Epithelial cell of proximal tubule (primary cell): ENCODE measurements at regions not wholly inside any gene's neighbourhood (a gene's known extent, or its start where the extent isn't known, plus 50 kb on each side); places are given as distances from the start of the nearest gene placed in this dataset.

Source experiments
- DNase-seq: peaks from one replicate; pipeline ENCODE4 v3.0.0-alpha.2; 2011; ENCODE audit warnings: low read depth
- H3K4me3 ChIP-seq: 2 replicates; pipeline ENCODE4 v1.5.1; 2011; ENCODE audit warnings: low read depth, mild to moderate bottlenecking, low read length
- TF ChIP-seq, protein P1 (sequence below): conservative IDR thresholded peaks from 2 replicates; pipeline ENCODE4 v1.5.1; 2012; ENCODE audit warnings: low read depth, mild to moderate bottlenecking, low read length

DNA sequence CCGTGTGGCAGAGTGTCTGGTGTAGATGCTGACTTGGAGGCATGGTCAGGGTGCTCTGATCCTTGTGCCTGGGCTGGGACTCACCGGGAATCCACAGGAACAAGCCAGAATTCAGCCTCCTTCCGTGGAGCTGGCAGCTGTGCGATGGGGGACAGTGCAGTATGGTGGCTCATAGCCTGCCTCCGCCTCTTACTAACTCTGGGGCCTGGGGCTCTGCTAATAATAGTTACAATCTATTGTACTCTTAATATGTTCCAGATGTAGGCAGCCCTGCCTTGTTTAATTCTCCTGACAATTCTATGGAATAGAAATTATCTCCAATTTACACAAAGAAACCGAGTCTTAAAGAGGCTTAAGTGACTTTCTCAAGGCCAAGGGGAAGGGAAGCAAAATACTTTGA lies 77.6 kb downstream of the PCDH1 start:
- TF ChIP-seq, protein P1, sequence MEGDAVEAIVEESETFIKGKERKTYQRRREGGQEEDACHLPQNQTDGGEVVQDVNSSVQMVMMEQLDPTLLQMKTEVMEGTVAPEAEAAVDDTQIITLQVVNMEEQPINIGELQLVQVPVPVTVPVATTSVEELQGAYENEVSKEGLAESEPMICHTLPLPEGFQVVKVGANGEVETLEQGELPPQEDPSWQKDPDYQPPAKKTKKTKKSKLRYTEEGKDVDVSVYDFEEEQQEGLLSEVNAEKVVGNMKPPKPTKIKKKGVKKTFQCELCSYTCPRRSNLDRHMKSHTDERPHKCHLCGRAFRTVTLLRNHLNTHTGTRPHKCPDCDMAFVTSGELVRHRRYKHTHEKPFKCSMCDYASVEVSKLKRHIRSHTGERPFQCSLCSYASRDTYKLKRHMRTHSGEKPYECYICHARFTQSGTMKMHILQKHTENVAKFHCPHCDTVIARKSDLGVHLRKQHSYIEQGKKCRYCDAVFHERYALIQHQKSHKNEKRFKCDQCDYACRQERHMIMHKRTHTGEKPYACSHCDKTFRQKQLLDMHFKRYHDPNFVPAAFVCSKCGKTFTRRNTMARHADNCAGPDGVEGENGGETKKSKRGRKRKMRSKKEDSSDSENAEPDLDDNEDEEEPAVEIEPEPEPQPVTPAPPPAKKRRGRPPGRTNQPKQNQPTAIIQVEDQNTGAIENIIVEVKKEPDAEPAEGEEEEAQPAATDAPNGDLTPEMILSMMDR = no peak
- no peak for DNase-seq
- no peak overlapping the region for H3K4me3 ChIP-seq

DNA sequence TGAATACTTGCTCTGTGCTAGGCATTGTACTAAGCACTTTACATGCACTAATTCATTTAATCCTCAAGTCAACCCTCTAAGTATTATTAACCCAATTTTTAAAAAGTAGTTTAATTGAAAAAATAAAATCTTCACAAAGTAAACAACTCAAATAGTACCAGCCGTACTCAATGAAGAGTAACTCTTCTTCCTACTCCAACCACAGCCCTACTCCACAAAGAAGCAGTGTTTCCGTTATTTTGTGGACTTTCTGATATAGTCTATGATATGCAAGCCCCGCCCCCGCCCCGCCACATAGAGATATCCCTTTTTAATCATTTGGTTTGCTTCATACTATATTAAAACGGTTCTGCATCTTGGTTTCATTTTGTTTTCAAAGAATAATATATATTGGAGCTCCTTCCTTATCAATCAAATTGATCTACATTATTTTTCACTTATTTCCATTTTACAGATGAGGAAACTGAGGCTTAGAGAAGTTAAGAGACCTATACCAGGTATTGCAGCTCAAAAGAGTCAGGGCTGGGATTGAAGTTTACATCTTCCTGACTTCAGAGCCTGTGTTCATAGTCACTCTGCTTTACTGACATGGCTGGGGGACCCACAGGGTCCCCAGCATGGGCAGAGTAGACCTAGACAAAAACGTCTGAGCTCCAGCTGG lies 78.6 kb downstream of the PCDH1 start:
- DNase-seq = no peak
- no peak overlapping the region for H3K4me3 ChIP-seq
- TF ChIP-seq, protein P1 = no peak

DNA sequence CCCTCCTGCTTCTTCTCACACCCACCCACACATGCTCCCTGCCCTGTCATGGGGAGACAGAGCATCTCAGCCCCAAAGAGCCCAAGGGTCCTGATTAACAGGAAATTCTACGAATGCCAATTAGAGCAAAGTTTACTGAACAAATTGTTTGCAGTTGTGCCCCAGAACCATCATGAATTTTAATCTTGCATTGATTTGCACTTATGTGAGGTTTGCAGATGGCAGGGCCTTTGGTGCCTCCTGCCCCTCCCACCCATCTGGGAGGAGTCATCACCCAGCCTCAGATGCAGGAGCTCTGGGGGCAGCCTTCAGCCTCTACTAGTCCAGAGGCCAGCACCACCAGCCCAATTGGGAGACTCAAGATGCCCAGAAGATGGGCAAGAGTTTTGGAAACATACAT lies 80.8 kb downstream of the PCDH1 start:
- H3K4me3 ChIP-seq = no peak overlapping the region

DNA sequence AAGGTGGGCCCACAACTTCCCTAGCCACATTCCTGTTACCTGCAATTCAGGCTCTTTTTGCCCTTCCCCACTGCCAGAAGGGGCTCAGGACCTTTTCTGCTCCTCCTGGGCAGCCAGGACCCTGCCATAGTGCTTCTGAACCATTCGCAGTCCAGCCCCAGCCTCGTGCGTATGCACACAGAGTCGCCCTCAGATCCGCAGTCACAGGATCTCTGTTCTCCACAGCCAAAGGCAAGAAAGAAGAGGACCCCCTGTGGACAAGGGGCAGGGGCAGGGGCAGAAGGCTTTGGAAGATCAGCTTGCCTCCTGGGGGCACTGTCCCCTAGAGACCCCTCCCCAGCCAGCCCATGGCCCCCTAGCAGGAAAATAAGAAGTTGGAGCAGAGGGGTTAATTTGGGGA lies 82.8 kb downstream of the PCDH1 start:
- no peak overlapping the region for H3K4me3 ChIP-seq
- TF ChIP-seq, protein P1 = no peak
- no peak for DNase-seq

More for the DNA sequence above, 80.8 kb downstream of the PCDH1 start:
- no peak for DNase-seq
- TF ChIP-seq, protein P1 = no peak

DNA sequence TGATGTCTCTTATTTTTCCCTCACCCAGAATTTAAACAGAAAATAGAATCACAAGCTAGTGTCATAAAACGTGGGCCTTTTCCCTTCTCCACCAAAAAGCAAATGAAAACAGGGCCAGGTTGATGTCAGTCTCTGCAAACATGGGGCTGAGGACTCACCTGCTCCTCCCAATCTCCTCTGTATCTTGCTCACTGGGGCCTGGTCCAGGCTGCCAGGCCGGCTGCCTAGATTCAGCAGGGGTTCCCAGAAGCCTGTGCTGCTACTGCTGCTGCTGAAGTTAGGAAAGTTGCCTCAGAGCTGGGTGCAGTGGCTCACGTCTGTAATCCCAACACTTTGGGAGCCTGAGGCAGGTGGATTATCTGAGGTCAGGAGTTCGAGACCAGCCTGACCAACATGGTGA lies 84.3 kb downstream of the PCDH1 start:
- H3K4me3 ChIP-seq = no peak overlapping the region
- TF ChIP-seq, protein P1 = no peak
- no peak for DNase-seq

DNA sequence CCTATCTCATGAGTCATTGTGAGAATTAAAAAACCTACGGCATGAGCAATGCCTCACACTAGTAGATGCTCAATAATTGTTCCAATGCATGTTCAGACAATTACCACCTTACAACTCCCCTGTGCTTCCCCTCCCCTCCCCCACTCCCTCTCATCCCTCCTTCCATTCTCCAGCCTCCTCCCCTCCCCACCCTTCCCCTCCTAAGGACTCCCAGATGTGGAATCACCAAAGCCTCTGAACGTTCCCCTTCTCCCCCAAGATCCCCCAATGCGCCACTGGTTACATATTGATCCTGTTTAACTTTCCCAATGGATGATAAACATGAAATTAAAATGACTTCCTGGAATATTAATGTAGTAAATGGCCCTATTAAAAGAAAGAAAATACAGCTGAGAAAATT lies 84.8 kb downstream of the PCDH1 start:
- no peak overlapping the region for H3K4me3 ChIP-seq
- no peak for DNase-seq
- TF ChIP-seq, protein P1 = no peak

DNA sequence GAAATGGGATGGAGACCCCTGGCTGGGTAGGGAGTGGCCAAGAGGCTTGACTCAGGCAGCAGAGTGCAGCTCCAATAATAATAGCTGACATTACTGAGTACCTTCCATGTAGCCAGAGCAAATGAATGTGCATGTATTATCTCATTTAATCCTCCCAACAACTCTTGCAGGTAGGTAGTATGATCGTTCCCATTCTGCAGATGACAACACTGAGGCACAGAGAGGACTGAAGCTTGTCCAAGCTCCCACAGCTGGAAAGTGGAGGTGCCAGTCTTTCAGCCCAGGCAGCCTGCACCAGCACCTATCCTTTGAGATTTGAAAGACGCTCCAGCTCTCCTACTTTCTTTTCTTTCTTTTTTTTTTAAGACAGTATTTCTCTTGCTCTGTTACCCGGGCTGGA lies 87.6 kb downstream of the PCDH1 start:
- TF ChIP-seq, protein P1 = no peak
- no peak for DNase-seq
- no peak overlapping the region for H3K4me3 ChIP-seq
